A673 (cell line): ENCODE measurements at regions not wholly inside any gene's neighbourhood (a gene's known extent, or its start where the extent isn't known, plus 50 kb on each side); places are given as distances from the start of the nearest gene placed in this dataset.

Experiments
- BruUV-seq: library from RNA; stranded (reverse); fragments of 400-500 nt; replicated peaks from 2 replicates; lab custom pipeline; 2021; lab: Mats Ljungman, UMichigan
- CTCF ChIA-PET: fragments of 300-600 bp; sonication (Branson Sonifier 250); formaldehyde crosslinking; loops from one replicate; lab custom pipeline; 2022; ENCODE audit warnings: antibody characterized with exemption; lab: Charles Lee
- POLR2A ChIA-PET: fragments of 300-600 bp; sonication (Branson Sonifier 250); formaldehyde crosslinking; loops from one replicate; lab custom pipeline; 2022; ENCODE audit warnings: antibody characterized with exemption; ENCODE audit not compliant: low non-redundant PET; lab: Charles Lee
- DNase-seq: peaks from one replicate; pipeline ENCODE4 v3.0.0-alpha.2; 2015; ENCODE audit warnings: low spot score
- H3K27ac ChIP-seq: fragments of 200-600 bp; sonication (generic); 2 replicates; pipeline ENCODE4 v1.5.1; 2016; ENCODE audit warnings: mixed run types, low read depth, mild to moderate bottlenecking, mixed read lengths, antibody characterized with exemption, low read length; ENCODE audit not compliant: poor library complexity, severe bottlenecking
- H3K27me3 ChIP-seq: fragments of 200-600 bp; sonication (generic); replicated peaks from 2 replicates; pipeline ENCODE4 v1.6.1; 2017; ENCODE audit warnings: mixed run types, low read depth, mild to moderate bottlenecking, mixed read lengths, antibody characterized with exemption, low read length; ENCODE audit not compliant: insufficient read depth, poor library complexity
- H3K36me3 ChIP-seq: fragments of 200-600 bp; sonication (generic); 2 replicates; pipeline ENCODE4 v1.6.1; 2016; ENCODE audit warnings: mixed run types, mild to moderate bottlenecking, mixed read lengths, antibody characterized with exemption, low read length; ENCODE audit not compliant: insufficient read depth, poor library complexity, severe bottlenecking
- H3K4me1 ChIP-seq: fragments of 200-600 bp; sonication (generic); 2 replicates; pipeline ENCODE4 v1.6.1; 2017; ENCODE audit warnings: mixed run types, mild to moderate bottlenecking, mixed read lengths, antibody characterized with exemption, low read length; ENCODE audit not compliant: insufficient read depth, poor library complexity, severe bottlenecking
- H3K4me3 ChIP-seq: fragments of 200-600 bp; sonication (generic); 2 replicates; pipeline ENCODE4 v1.5.1; 2016; ENCODE audit warnings: low read depth, mixed run types, mild to moderate bottlenecking, mixed read lengths, low read length; ENCODE audit not compliant: poor library complexity, severe bottlenecking
- H3K9me3 ChIP-seq: fragments of 200-600 bp; sonication (generic); 2 replicates; pipeline ENCODE4 v1.6.1; 2016; ENCODE audit warnings: mixed run types, low read depth, mild to moderate bottlenecking, mixed read lengths, antibody characterized with exemption, low read length; ENCODE audit not compliant: poor library complexity, severe bottlenecking
- CTCF ChIP-seq: fragments of 300-800, 200-600 bp; sonication (generic); conservative IDR thresholded peaks from 2 replicates; pipeline ENCODE4 v1.5.1; 2017; ENCODE audit warnings: low read depth, mild to moderate bottlenecking, antibody characterized with exemption, low read length, moderate library complexity, mixed read lengths
- EZH2 ChIP-seq: fragments of 200-600 bp; sonication (generic); IDR thresholded peaks from 2 replicates; pipeline ENCODE4 v1.6.1; 2017; ENCODE audit warnings: borderline replicate concordance, low read depth, mild to moderate bottlenecking, mixed read lengths, antibody characterized with exemption, low read length; ENCODE audit not compliant: poor library complexity, severe bottlenecking
- intact Hi-C: fragments of 100-400 bp; cut with micrococcal nuclease; formaldehyde crosslinking; loops from one replicate; pipeline ENCODE4 v1.10.0; 2022; ENCODE audit not compliant: unreplicated experiment

- DNase-seq = no peak
- TF ChIP-seq CTCF (no peak), EZH2 (no peak)
- Histone ChIP-seq H3K27me3 (peaks cover 61% of the 10 kb centered on the region), H3K36me3 (no peaks in the 10 kb centered on the region), H3K4me3 (no peak overlapping the region), H3K4me1 (no peaks in the 10 kb centered on the region), H3K27ac (no peak overlapping the region), H3K9me3 (no peaks in the 10 kb centered on the region)
- CTCF ChIA-PET = no interaction called here
- POLR2A ChIA-PET = no interaction called here
- no TSS peak for BruUV-seq
- intact Hi-C loops = no loop called here
Measured at GRCh38 chr16:51056331-51056730, 94.7 kb downstream of the SALL1 start.

DNA sequence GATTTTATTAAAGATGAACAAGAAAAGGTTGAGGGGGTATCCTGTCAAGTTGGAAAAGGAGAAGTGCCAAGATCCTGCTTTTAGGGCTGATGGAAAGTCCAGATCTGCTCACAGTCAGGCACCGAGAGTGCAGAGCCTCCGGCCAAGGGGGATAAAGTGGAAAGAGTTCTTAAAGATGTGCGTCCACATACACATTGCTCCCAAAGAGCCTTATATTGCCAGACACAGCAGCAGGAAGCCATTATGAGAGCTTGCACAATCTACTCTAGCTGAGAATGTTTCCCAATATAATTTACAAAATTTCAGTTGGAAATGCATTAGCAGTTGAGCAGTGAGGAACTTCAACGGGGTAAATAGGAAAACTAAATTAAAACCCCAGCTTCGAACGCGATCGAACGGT is 95.6 kb downstream of the SALL1 start:
- H3K4me1 ChIP-seq = no peaks in the 10 kb centered on the region
- H3K36me3 ChIP-seq = no peaks in the 10 kb centered on the region
- intact Hi-C loops = no loop called here
- DNase-seq = no peak
- H3K9me3 ChIP-seq = no peaks in the 10 kb centered on the region
- TF ChIP-seq EZH2 (no peak), CTCF (no peak)
- no peak overlapping the region for H3K4me3 ChIP-seq
- no peak overlapping the region for H3K27ac ChIP-seq
- H3K27me3 ChIP-seq = peaks cover 52% of the 10 kb centered on the region
- ChIA-PET CTCF (no interaction called here), POLR2A (no interaction called here)
- no TSS peak for BruUV-seq

GRCh38 chr16:51053775-51054174 is 97.3 kb downstream of the SALL1 start:
- H3K27me3 ChIP-seq = peaks cover 35% of the 10 kb centered on the region
- H3K9me3 ChIP-seq = no peaks in the 10 kb centered on the region
- H3K4me3 ChIP-seq = no peak overlapping the region
- ChIA-PET POLR2A (no interaction called here), CTCF (no interaction called here)
- no TSS peak for BruUV-seq
- no peak for TF ChIP-seq EZH2
- TF ChIP-seq CTCF = no peak
- H3K27ac ChIP-seq = no peak overlapping the region
- intact Hi-C loops = no loop called here
- H3K4me1 ChIP-seq = no peaks in the 10 kb centered on the region
- H3K36me3 ChIP-seq = no peaks in the 10 kb centered on the region
- DNase-seq = no peak
